Parathyroid adenoma (tissue), 2 donors: ENCODE measurements at regions not wholly inside any gene's neighbourhood (a gene's known extent, or its start where the extent isn't known, plus 50 kb on each side); places are given as distances from the start of the nearest gene placed in this dataset.

Source experiments
- H2AFZ ChIP-seq: fragments of 300-600 bp; sonication (generic); one replicate; pipeline ENCODE4 v1.7.0; 2017; ENCODE audit warnings: antibody characterized with exemption, mild to moderate bottlenecking
- H3K27ac ChIP-seq: fragments of 300-600 bp; sonication (generic); one replicate; pipeline ENCODE4 v1.7.0; 2017
- H3K27me3 ChIP-seq: fragments of 300-600 bp; sonication (generic); one replicate; pipeline ENCODE4 v1.7.0; 2017; ENCODE audit warnings: low read length; ENCODE audit not compliant: control insufficient read depth, insufficient read depth
- H3K36me3 ChIP-seq: fragments of 300-600 bp; sonication (generic); one replicate; pipeline ENCODE4 v1.7.0; 2017; ENCODE audit warnings: low read length; ENCODE audit not compliant: control insufficient read depth, insufficient read depth
- H3K4me1 ChIP-seq: fragments of 300-600 bp; sonication (generic); one replicate; pipeline ENCODE4 v1.7.0; 2017; ENCODE audit warnings: control low read depth
- H3K4me2 ChIP-seq: fragments of 300-600 bp; sonication (generic); one replicate; pipeline ENCODE4 v1.7.0; 2017; ENCODE audit warnings: low read length
- H3K4me3 ChIP-seq: fragments of 300-600 bp; sonication (generic); one replicate; pipeline ENCODE4 v1.7.0; 2017; ENCODE audit warnings: low read depth, low read length
- H3K79me2 ChIP-seq: fragments of 300-600 bp; sonication (generic); one replicate; pipeline ENCODE4 v1.7.0; 2017; ENCODE audit warnings: control low read depth
- H3K9ac ChIP-seq: fragments of 300-600 bp; sonication (generic); one replicate; pipeline ENCODE4 v1.7.0; 2017; ENCODE audit warnings: mild to moderate bottlenecking
- H3K9me3 ChIP-seq: fragments of 300-600 bp; sonication (generic); one replicate; pipeline ENCODE4 v1.7.0; 2017; ENCODE audit warnings: low read length; ENCODE audit not compliant: control insufficient read depth
- CTCF ChIP-seq: fragments of 300-600 bp; sonication (generic); IDR thresholded peaks from one replicate; pipeline ENCODE4 v1.7.0; 2017; ENCODE audit warnings: antibody characterized with exemption, mild to moderate bottlenecking
- donor health status: primary hyperparathyroidism.

DNA sequence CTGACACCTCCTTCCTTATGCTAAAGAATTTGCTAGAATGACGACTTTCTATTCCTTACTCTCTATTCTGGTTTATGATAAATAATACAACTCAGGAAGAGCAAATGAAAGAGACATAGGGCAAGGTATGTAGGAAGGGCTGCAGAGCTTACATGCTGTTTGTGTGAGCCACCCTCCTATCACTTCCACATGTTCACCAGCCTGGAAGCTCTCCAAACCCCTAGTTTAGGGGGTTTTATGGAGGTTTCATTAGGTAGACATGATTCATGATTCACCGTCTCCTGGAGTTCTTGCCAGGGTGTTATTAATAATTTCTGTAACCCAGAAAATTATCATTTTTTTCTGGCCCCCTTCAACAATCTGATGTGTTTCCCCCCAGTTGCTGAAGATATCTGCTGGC, 172.1 kb upstream of the COL8A1 start:
- no peak overlapping the region for H2AFZ ChIP-seq
- H3K4me2 ChIP-seq: no peak overlapping the region
- no peak overlapping the region for H3K9ac ChIP-seq
- no peaks in the 10 kb centered on the region for H3K4me1 ChIP-seq
- H3K79me2 ChIP-seq: no peaks in the 10 kb centered on the region
- H3K27me3 ChIP-seq: no peaks in the 10 kb centered on the region
- H3K27ac ChIP-seq: no peak overlapping the region
- no peaks in the 10 kb centered on the region for H3K36me3 ChIP-seq
- no peak overlapping the region for H3K4me3 ChIP-seq
- TF ChIP-seq CTCF: no peak
- H3K9me3 ChIP-seq: no peaks in the 10 kb centered on the region

DNA sequence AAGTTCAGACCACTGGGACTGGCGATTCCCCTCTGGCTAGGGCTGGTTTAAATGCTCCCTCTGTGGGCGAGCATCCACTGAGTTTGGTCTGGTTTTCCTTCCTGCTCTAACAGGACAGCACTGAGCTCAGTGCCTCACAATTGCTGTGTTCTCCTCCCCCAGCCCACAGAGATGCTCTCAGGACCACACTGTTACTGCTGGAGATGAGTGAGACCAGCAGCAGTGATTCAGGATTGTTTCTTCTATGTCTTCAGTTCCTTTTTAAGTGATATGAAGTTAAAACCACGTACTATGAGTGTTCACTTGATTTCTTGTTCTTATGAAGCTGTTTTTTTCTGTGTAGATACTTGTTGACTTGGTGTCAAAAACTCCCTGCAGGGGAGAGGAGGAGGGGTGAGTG, 180.4 kb upstream of the COL8A1 start:
- no peak overlapping the region for H3K4me3 ChIP-seq
- TF ChIP-seq CTCF: no peak

GRCh38 chr3:99442599-99442998, 195.8 kb upstream of the COL8A1 start:
- TF ChIP-seq CTCF: no peak
- Histone ChIP-seq H3K79me2 (no peaks in the 10 kb centered on the region), H3K27ac (no peak overlapping the region), H3K4me1 (no peaks in the 10 kb centered on the region), H3K27me3 (no peaks in the 10 kb centered on the region), H3K9me3 (no peaks in the 10 kb centered on the region), H3K9ac (no peak overlapping the region), H3K4me3 (no peak overlapping the region), H3K4me2 (no peak overlapping the region), H3K36me3 (no peaks in the 10 kb centered on the region), H2AFZ (no peak overlapping the region)

More for the DNA sequence above, 180.4 kb upstream of the COL8A1 start:
- H3K27me3 ChIP-seq: no peaks in the 10 kb centered on the region
- no peaks in the 10 kb centered on the region for H3K9me3 ChIP-seq
- H3K4me1 ChIP-seq: no peaks in the 10 kb centered on the region
- H3K27ac ChIP-seq: no peak overlapping the region
- H3K9ac ChIP-seq: no peak overlapping the region
- H3K4me2 ChIP-seq: no peak overlapping the region
- H3K36me3 ChIP-seq: no peaks in the 10 kb centered on the region
- H2AFZ ChIP-seq: no peak overlapping the region
- no peaks in the 10 kb centered on the region for H3K79me2 ChIP-seq

GRCh38 chr3:99439892-99440291, 198.5 kb upstream of the COL8A1 start:
- H3K4me2 ChIP-seq: no peak overlapping the region
- no peaks in the 10 kb centered on the region for H3K27me3 ChIP-seq
- H3K4me1 ChIP-seq: no peaks in the 10 kb centered on the region
- H3K36me3 ChIP-seq: no peaks in the 10 kb centered on the region
- no peak overlapping the region for H3K9ac ChIP-seq
- TF ChIP-seq CTCF: no peak
- no peak overlapping the region for H3K27ac ChIP-seq
- H3K4me3 ChIP-seq: no peak overlapping the region
- no peaks in the 10 kb centered on the region for H3K9me3 ChIP-seq
- H2AFZ ChIP-seq: no peak overlapping the region
- no peaks in the 10 kb centered on the region for H3K79me2 ChIP-seq

- no peak overlapping the region for H3K4me3 ChIP-seq
- H3K79me2 ChIP-seq: no peaks in the 10 kb centered on the region
- H3K4me1 ChIP-seq: peaks cover 10% of the 10 kb centered on the region
- H3K4me2 ChIP-seq: no peak overlapping the region
- H3K27me3 ChIP-seq: no peaks in the 10 kb centered on the region
- H3K9me3 ChIP-seq: no peaks in the 10 kb centered on the region
- TF ChIP-seq CTCF: no peak
- H3K9ac ChIP-seq: no peak overlapping the region
- no peaks in the 10 kb centered on the region for H3K36me3 ChIP-seq
- no peak overlapping the region for H2AFZ ChIP-seq
- H3K27ac ChIP-seq: no peak overlapping the region
Observed at GRCh38 chr3:99434190-99434589, 204.2 kb upstream of the COL8A1 start.
